H1 (cell line): ENCODE measurements at regions not wholly inside any gene's neighbourhood (a gene's known extent, or its start where the extent isn't known, plus 50 kb on each side); places are given as distances from the start of the nearest gene placed in this dataset.

ENCODE experiments used
- ATF2 ChIP-seq: IDR thresholded peaks from 2 replicates; pipeline ENCODE4 v1.6.1; 2012; ENCODE audit warnings: low read length, inconsistent platforms
- ATF3 ChIP-seq: IDR thresholded peaks from 2 replicates; pipeline ENCODE4 v1.6.1; 2011; ENCODE audit warnings: low read depth, mild to moderate bottlenecking, low read length; ENCODE audit not compliant: insufficient read depth
- JUN ChIP-seq: IDR thresholded peaks from 2 replicates; pipeline ENCODE4 v1.6.1; 2011; ENCODE audit warnings: low read depth, mild to moderate bottlenecking, improper control_type of control experiment, low read length
- NANOG ChIP-seq: IDR thresholded peaks from 2 replicates; pipeline ENCODE4 v1.6.1; 2011; ENCODE audit warnings: low read length, low read depth, mild to moderate bottlenecking, inconsistent platforms; ENCODE audit not compliant: insufficient read depth, poor library complexity, severe bottlenecking

GRCh38 chr21:32209580-32209979 is 69.3 kb downstream of the MIS18A start (continued):
- TF ChIP-seq NANOG (no peak), ATF3 (no peak), ATF2 (no peak), JUN (no peak)
